ENCODE measurements at regions not wholly inside any gene's neighbourhood (a gene's known extent, or its start where the extent isn't known, plus 50 kb on each side); places are given as distances from the start of the nearest gene placed in this dataset.

DNA sequence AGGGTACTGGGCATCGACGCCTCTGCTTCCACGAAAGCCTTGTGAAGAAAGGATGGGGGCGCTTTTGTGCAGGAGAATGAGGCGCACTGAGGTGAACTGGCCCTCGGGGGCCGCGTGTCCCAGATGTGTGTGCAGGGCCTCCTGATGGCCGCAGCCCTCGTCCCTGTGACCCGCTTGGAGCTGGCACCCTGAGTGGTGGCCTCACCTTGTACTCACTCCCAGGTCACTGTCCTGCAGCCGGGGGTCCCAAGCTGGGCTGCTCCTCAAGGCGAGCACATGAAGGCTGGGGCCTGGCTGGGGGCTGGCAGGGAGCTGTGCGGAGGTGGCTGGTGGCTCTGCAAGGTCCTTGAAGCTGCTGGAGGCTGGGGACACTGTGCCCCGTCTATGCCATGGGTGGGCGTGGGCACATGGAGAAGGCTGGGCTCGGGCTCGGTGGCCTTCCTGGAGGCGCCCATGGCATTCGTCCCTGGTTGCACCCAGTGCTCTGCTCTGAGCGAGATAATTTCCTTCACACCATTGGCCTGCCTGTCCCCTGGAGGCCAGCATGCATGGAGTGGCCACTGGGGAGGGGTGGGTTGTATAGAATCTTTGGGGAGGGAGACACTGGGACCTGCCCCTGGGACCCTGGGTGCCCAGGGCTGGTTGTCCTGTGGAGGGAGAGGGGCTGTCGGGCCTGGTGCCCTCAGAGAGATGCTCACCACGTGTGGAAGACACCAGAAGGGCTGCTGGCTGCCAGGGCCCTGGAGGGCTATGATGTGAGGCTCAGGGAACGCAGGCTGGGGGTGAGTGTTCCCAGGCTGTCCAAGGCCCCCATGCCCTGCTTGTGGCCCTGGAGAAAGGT, 79.3 kb downstream of the TMEM121 start:
- TF ChIP-seq, protein P1, sequence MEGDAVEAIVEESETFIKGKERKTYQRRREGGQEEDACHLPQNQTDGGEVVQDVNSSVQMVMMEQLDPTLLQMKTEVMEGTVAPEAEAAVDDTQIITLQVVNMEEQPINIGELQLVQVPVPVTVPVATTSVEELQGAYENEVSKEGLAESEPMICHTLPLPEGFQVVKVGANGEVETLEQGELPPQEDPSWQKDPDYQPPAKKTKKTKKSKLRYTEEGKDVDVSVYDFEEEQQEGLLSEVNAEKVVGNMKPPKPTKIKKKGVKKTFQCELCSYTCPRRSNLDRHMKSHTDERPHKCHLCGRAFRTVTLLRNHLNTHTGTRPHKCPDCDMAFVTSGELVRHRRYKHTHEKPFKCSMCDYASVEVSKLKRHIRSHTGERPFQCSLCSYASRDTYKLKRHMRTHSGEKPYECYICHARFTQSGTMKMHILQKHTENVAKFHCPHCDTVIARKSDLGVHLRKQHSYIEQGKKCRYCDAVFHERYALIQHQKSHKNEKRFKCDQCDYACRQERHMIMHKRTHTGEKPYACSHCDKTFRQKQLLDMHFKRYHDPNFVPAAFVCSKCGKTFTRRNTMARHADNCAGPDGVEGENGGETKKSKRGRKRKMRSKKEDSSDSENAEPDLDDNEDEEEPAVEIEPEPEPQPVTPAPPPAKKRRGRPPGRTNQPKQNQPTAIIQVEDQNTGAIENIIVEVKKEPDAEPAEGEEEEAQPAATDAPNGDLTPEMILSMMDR (IDR thresholded peaks at IDR 0.05): no peak
- TF ChIP-seq POLR2A (IDR thresholded peaks at IDR 0.05): no peak
